Karpas-422 (cell line): ENCODE measurements at regions not wholly inside any gene's neighbourhood (a gene's known extent, or its start where the extent isn't known, plus 50 kb on each side); places are given as distances from the start of the nearest gene placed in this dataset.

ENCODE experiments used
- DNase-seq: peaks from one replicate; pipeline ENCODE4 v3.0.0-alpha.2; 2015
- H2AFZ ChIP-seq: fragments of 200-600 bp; sonication (generic); 2 replicates; pipeline ENCODE4 v1.6.1; 2014; ENCODE audit warnings: antibody characterized with exemption, low read length, mixed read lengths
- H3K27ac ChIP-seq: fragments of 200-600 bp; sonication (generic); 2 replicates; pipeline ENCODE4 v1.5.1; 2014; ENCODE audit warnings: mild to moderate bottlenecking, low read length, moderate library complexity
- H3K27me3 ChIP-seq: fragments of 200-600 bp; sonication (generic); 2 replicates; pipeline ENCODE4 v1.6.1; 2014; ENCODE audit warnings: low read length, mixed read lengths
- H3K36me3 ChIP-seq: fragments of 200-600 bp; sonication (generic); 2 replicates; pipeline ENCODE4 v1.6.1; 2014; ENCODE audit warnings: low read length, mixed read lengths; ENCODE audit not compliant: insufficient read depth
- H3K4me1 ChIP-seq: fragments of 200-600 bp; sonication (generic); 2 replicates; pipeline ENCODE4 v1.6.1; 2014; ENCODE audit warnings: mild to moderate bottlenecking, low read length, mixed read lengths
- H3K4me2 ChIP-seq: fragments of 200-600 bp; sonication (generic); 2 replicates; pipeline ENCODE4 v1.6.1; 2014; ENCODE audit warnings: low read length, low read depth, mild to moderate bottlenecking; ENCODE audit not compliant: poor library complexity, severe bottlenecking
- H3K4me3 ChIP-seq: fragments of 200-600 bp; sonication (generic); 2 replicates; pipeline ENCODE4 v1.5.1; 2014; ENCODE audit warnings: mild to moderate bottlenecking, antibody characterized with exemption, low read length, mixed read lengths
- H3K79me2 ChIP-seq: fragments of 200-600 bp; sonication (generic); 2 replicates; pipeline ENCODE4 v1.6.1; 2014; ENCODE audit warnings: mild to moderate bottlenecking, low read length, mixed read lengths
- H3K9ac ChIP-seq: fragments of 200-600 bp; sonication (generic); 2 replicates; pipeline ENCODE4 v1.6.0; 2014; ENCODE audit warnings: low read length
- H3K9me2 ChIP-seq: fragments of 200-600 bp; sonication (generic), shearing (Covaris generic); replicated peaks from 2 replicates; pipeline ENCODE4 v1.6.0; 2014; ENCODE audit warnings: mild to moderate bottlenecking, low read length, moderate library complexity; ENCODE audit not compliant: insufficient read depth
- H3K9me3 ChIP-seq: fragments of 300-700, 200-600 bp; sonication (generic); 2 replicates; pipeline ENCODE4 v1.6.1; 2014; ENCODE audit warnings: low read length, mixed read lengths
- H4K20me1 ChIP-seq: fragments of 200-600 bp; sonication (generic); 2 replicates; pipeline ENCODE4 v1.6.1; 2014; ENCODE audit warnings: mild to moderate bottlenecking, antibody characterized with exemption, low read length, low read depth; ENCODE audit not compliant: insufficient read depth

DNA sequence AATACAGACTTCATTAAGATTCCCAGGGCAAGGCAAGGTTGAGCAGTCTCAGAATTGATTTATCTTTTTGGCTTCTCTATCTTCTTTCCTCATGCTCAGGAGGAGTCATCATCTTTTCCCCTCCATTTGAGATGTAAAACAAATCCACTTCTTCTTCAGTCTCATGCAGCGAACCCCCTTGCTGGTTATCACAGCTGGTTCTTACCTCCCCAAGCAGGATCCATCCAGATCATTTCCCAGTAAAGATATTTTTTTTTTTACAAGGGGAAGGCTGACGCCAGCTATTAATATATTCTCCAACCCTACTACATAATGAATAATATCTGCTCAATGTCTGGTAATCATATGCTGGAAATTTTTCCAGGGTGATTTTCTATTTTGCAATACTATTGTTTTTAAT, 508.9 kb upstream of the NOX3 start:
- no peaks in the 10 kb centered on the region for H3K9me2 ChIP-seq
- no peaks in the 10 kb centered on the region for H3K4me1 ChIP-seq
- H4K20me1 ChIP-seq: no peaks in the 10 kb centered on the region
- H3K27ac ChIP-seq: no peak overlapping the region
- H2AFZ ChIP-seq: no peak overlapping the region
- H3K27me3 ChIP-seq: 0 out of 2 replicates have a peak, but pooled peaks cover 2% of the 10 kb centered on the region
- H3K9me3 ChIP-seq: no peaks in the 10 kb centered on the region
- H3K4me2 ChIP-seq: no peak overlapping the region
- H3K4me3 ChIP-seq: no peak overlapping the region
- H3K36me3 ChIP-seq: no peaks in the 10 kb centered on the region
- no peak overlapping the region for H3K9ac ChIP-seq
- no peaks in the 10 kb centered on the region for H3K79me2 ChIP-seq
- no peak for DNase-seq

DNA sequence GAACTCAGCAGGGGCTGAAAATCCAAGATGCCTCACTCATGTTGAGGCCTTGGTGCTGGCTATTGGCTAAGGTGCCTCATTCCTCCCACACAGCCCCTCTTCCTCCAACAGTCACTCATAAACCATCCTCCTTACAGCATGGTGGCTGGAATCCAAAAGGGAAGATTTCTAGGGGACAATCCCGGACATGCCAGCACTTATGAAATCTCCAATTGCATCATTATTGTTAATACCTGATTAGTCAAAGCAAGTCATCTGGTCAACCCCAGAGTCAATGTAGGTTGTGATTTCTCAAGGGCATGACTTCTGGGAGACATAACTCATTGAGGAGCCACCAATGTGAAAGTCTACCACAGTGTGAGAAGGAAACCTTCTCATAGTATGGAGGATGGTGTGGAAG, 506.6 kb upstream of the NOX3 start:
- no peak for DNase-seq
- H3K9ac ChIP-seq: no peak overlapping the region
- H3K4me2 ChIP-seq: no peak overlapping the region

DNA sequence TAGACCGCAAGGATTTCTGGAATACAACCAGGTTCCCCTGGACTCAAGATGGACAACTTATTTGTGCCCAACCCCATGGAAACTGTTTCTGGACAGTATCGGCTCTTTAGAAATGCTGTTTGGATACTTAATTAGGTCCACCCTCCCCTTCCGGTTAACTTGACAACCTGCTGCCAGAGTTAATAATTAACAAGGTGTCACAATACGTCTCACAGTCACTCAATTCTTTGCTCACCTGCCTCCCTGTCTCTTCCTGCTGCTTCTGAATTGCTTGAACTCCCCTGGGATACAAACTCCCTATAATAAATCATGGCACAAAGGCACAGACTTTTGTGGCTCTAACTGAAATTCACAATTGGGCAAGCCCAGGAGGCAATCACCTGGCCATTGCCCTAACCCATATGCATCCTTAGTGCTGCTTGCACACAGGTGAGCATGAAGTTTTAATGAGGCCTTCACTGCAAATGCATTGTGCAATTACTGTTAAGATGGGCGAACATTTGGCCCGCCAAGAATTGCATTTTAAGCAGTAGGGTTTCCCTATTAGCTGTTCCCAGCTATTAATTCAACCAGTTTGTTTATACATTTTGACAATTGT, 504.4 kb upstream of the NOX3 start:
- no peaks in the 10 kb centered on the region for H3K9me3 ChIP-seq
- no peaks in the 10 kb centered on the region for H3K9me2 ChIP-seq
- no peak overlapping the region for H3K4me2 ChIP-seq
- H3K79me2 ChIP-seq: no peaks in the 10 kb centered on the region
- H3K27me3 ChIP-seq: 0 out of 2 replicates have a peak, but pooled peaks cover 2% of the 10 kb centered on the region
- no peaks in the 10 kb centered on the region for H3K4me1 ChIP-seq
- DNase-seq: no peak
- no peak overlapping the region for H3K4me3 ChIP-seq
- no peaks in the 10 kb centered on the region for H4K20me1 ChIP-seq
- no peak overlapping the region for H2AFZ ChIP-seq
- H3K27ac ChIP-seq: no peak overlapping the region
- H3K9ac ChIP-seq: no peak overlapping the region
- no peaks in the 10 kb centered on the region for H3K36me3 ChIP-seq

More for the DNA sequence above, 506.6 kb upstream of the NOX3 start:
- no peaks in the 10 kb centered on the region for H3K4me1 ChIP-seq
- H3K27ac ChIP-seq: no peak overlapping the region
- H3K4me3 ChIP-seq: no peak overlapping the region
- H3K79me2 ChIP-seq: no peaks in the 10 kb centered on the region
- no peaks in the 10 kb centered on the region for H4K20me1 ChIP-seq
- H3K27me3 ChIP-seq: 0 out of 2 replicates have a peak, but pooled peaks cover 2% of the 10 kb centered on the region
- H3K36me3 ChIP-seq: no peaks in the 10 kb centered on the region
- H3K9me2 ChIP-seq: no peaks in the 10 kb centered on the region
- H3K9me3 ChIP-seq: no peaks in the 10 kb centered on the region
- H2AFZ ChIP-seq: no peak overlapping the region

DNA sequence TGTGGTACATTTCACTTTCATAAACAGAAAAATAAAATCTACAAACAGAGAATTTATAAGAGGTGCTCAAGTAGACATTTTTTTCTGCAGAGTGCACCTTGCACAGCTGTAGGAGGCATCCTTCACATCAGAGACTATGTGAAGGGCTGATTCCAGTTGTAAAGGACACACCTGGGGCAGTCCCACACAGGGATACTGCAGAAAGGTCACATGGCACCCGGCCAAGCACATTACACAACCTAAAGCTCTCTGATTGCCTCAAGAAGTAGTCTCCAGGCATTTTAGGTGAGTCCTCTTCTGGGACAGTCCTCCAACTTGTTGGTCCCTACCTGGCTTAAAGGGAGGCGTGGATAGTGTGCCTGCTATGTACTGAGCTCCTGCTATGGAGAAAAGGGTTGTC, 502.9 kb upstream of the NOX3 start:
- Histone ChIP-seq H3K9me2 (no peaks in the 10 kb centered on the region), H2AFZ (no peak overlapping the region), H3K9me3 (no peaks in the 10 kb centered on the region), H3K9ac (no peak overlapping the region), H3K4me1 (no peaks in the 10 kb centered on the region), H3K27me3 (0 out of 2 replicates have a peak, but pooled peaks cover 2% of the 10 kb centered on the region), H3K36me3 (no peaks in the 10 kb centered on the region), H3K4me2 (no peak overlapping the region), H3K79me2 (no peaks in the 10 kb centered on the region), H4K20me1 (no peaks in the 10 kb centered on the region), H3K4me3 (no peak overlapping the region), H3K27ac (no peak overlapping the region)
- no peak for DNase-seq

DNA sequence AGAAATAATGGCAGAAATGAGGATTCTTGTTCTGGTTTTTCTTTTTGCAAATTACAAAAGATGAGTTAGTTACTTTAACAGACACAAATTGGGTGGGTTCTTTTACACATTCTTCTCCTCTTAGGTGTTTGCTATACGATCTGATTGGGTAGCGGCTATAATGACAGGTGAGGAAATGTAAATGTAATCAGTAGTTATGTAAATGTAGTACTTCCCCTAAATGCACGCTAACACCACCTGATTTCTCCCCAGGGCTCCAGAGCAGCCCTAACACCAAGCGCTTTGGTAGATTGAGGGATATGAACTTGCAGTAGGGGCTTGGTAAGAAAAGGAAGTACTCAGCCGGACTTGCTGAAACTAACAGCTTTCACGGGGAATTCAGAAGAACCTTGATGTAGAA, 499.4 kb upstream of the NOX3 start:
- no peaks in the 10 kb centered on the region for H3K79me2 ChIP-seq
- no peak overlapping the region for H3K4me3 ChIP-seq
- no peak overlapping the region for H3K4me2 ChIP-seq
- no peaks in the 10 kb centered on the region for H3K36me3 ChIP-seq
- no peak overlapping the region for H2AFZ ChIP-seq
- no peaks in the 10 kb centered on the region for H4K20me1 ChIP-seq
- H3K9me2 ChIP-seq: no peaks in the 10 kb centered on the region
- no peaks in the 10 kb centered on the region for H3K27me3 ChIP-seq
- H3K27ac ChIP-seq: no peak overlapping the region
- no peak for DNase-seq
- no peaks in the 10 kb centered on the region for H3K9me3 ChIP-seq
- no peak overlapping the region for H3K9ac ChIP-seq
- H3K4me1 ChIP-seq: no peaks in the 10 kb centered on the region

DNA sequence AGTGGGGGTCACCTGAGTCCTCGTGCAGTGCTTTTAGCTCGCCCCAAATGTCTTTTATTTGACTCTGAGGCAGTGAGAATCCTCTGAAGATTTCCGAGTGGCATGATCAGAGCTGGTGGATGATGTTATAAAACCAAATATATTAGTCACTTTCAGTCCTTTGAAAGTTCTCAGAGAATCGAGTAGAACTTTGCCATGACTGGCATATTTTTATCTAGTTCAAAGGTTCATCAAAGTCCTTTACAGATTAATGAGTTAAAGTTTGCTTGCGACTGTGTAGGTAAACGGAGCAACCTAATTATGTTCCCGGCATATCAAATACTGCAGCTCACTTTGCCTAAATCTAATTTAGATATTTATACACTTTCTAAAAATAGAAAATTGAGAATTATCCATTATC, 498.5 kb upstream of the NOX3 start:
- Histone ChIP-seq H3K27me3 (no peaks in the 10 kb centered on the region), H3K36me3 (no peaks in the 10 kb centered on the region), H2AFZ (no peak overlapping the region), H3K4me1 (no peaks in the 10 kb centered on the region), H3K9ac (no peak overlapping the region), H3K79me2 (no peaks in the 10 kb centered on the region), H3K9me3 (no peaks in the 10 kb centered on the region), H4K20me1 (no peaks in the 10 kb centered on the region), H3K9me2 (no peaks in the 10 kb centered on the region), H3K4me2 (no peak overlapping the region), H3K27ac (no peak overlapping the region), H3K4me3 (no peak overlapping the region)
- no peak for DNase-seq

DNA sequence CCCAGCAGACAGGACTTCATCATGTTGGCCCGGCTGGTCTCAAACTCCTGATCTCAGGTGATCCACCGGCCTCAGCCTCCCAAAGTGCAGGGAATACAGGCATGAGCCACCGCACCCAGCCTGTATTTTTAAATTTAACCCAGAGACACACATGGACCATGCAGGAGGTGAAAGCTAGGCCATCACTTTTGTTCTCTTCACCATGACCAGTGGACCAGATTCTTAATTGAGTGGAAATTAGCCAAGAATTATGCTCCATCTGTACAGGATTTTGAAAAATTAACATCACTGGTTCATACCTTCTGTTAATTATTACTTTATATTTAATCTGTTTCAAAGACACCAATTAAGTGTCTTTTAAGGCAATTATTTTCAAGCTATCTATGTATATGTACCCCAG, 493.6 kb upstream of the NOX3 start:
- no peaks in the 10 kb centered on the region for H3K27me3 ChIP-seq
- no peak overlapping the region for H3K27ac ChIP-seq
- H3K4me1 ChIP-seq: no peaks in the 10 kb centered on the region
- no peaks in the 10 kb centered on the region for H3K9me3 ChIP-seq
- no peak overlapping the region for H3K4me2 ChIP-seq
- H2AFZ ChIP-seq: no peak overlapping the region
- no peaks in the 10 kb centered on the region for H3K79me2 ChIP-seq
- no peak for DNase-seq
- no peak overlapping the region for H3K9ac ChIP-seq
- no peaks in the 10 kb centered on the region for H4K20me1 ChIP-seq
- no peaks in the 10 kb centered on the region for H3K36me3 ChIP-seq
- H3K9me2 ChIP-seq: no peaks in the 10 kb centered on the region; the same call in 1 of the 2 replicates
- no peak overlapping the region for H3K4me3 ChIP-seq

DNA sequence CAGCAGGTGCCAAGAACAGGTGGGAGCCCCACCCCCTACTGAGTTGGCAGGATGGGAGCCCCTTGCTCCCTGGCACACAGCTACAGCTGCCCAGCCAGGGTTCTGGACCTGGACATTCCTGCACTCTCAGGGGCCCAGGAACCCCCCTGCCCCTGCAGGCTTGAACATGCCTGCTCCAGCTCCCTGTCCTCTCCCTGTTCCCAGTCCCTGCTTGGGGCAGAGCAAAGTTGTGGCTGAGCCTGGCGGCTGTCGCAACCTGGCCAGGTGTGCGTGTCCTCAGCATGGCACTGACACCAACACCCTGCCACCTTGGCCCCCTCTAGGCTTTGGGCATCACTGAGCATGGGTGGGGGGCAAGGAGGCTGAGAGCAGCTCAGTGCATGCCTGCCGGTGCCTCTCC, 491.2 kb upstream of the NOX3 start:
- Histone ChIP-seq H3K4me1 (no peaks in the 10 kb centered on the region), H3K9me3 (no peaks in the 10 kb centered on the region), H4K20me1 (no peaks in the 10 kb centered on the region), H3K27me3 (no peaks in the 10 kb centered on the region), H3K4me2 (no peak overlapping the region), H3K36me3 (no peaks in the 10 kb centered on the region), H3K79me2 (no peaks in the 10 kb centered on the region), H3K9me2 (no peaks in the 10 kb centered on the region; the same call in 1 of the 2 replicates), H2AFZ (no peak overlapping the region), H3K9ac (no peak overlapping the region), H3K27ac (no peak overlapping the region), H3K4me3 (no peak overlapping the region)
- no peak for DNase-seq
